C4-2B (cell line): ENCODE measurements at regions not wholly inside any gene's neighbourhood (a gene's known extent, or its start where the extent isn't known, plus 50 kb on each side); places are given as distances from the start of the nearest gene placed in this dataset.

Source experiments
- ZFX ChIP-seq: fragments of 450-650 bp; IDR thresholded peaks from 2 replicates; pipeline ENCODE4 v1.6.1; 2017
- TF ChIP-seq, protein P1 (sequence below): fragments of 450-650 bp; conservative IDR thresholded peaks from 2 replicates; pipeline ENCODE4 v1.5.1; 2017; ENCODE audit warnings: mild to moderate bottlenecking

DNA sequence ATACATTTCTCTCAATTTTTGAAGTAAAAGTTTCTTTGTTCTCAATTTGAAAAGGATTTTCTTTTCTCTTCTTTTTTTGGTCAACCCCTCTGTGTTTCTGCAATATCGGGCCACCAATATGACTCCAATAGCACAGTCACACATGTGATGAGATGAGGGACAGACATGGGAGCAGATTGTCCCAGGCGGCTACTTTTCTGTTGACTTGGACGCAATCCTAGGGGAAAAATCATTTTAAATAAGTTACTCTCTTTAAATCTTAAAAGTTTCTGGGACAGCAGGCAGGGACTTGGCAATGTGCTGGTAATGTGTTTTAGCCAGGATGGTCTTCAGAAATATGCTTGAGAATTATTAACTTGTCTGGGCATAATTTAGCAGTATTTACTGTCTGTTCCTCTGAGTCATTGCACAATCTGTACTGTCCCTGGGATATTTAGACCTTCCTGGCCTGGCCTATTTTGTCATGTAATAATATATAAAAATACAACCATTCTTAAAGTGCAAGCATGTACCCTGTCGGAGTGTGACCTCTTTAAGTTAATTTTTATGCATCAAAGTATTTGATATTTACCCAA is 388.5 kb upstream of the FANCL start:
- TF ChIP-seq, protein P1, sequence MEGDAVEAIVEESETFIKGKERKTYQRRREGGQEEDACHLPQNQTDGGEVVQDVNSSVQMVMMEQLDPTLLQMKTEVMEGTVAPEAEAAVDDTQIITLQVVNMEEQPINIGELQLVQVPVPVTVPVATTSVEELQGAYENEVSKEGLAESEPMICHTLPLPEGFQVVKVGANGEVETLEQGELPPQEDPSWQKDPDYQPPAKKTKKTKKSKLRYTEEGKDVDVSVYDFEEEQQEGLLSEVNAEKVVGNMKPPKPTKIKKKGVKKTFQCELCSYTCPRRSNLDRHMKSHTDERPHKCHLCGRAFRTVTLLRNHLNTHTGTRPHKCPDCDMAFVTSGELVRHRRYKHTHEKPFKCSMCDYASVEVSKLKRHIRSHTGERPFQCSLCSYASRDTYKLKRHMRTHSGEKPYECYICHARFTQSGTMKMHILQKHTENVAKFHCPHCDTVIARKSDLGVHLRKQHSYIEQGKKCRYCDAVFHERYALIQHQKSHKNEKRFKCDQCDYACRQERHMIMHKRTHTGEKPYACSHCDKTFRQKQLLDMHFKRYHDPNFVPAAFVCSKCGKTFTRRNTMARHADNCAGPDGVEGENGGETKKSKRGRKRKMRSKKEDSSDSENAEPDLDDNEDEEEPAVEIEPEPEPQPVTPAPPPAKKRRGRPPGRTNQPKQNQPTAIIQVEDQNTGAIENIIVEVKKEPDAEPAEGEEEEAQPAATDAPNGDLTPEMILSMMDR, result no peak
- TF ChIP-seq ZFX, result no peak
